ENCODE measurements at regions not wholly inside any gene's neighbourhood (a gene's known extent, or its start where the extent isn't known, plus 50 kb on each side); places are given as distances from the start of the nearest gene placed in this dataset.

DNA sequence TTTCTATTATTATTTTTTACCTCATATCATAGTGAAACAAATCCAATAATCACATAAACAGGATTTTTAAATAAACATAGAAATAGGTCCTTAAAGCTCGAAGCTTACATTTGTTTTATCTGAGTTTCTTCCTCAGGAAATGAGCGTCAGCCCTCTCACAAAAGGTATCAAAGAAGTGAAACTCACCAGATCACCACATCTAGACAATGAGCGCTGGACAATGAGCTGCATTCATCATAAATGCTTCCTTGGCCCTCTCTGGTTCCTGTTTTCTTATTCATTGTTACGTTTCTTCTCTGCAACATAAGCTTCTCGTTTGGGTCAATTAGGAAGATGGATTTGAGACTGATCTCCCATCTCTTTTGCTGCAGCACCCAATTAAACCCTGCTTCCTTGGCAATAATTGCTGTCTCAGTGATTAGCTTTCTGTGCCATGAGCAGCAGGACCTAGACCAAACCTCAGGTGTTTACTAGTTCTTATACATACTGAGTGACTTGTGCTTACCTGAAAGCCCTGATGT lies 649.9 kb upstream of the LUZP2 start:
- intact Hi-C loops (cut with DNase I, micrococcal nuclease) = no loop called here
- TF ChIP-seq, protein P1, sequence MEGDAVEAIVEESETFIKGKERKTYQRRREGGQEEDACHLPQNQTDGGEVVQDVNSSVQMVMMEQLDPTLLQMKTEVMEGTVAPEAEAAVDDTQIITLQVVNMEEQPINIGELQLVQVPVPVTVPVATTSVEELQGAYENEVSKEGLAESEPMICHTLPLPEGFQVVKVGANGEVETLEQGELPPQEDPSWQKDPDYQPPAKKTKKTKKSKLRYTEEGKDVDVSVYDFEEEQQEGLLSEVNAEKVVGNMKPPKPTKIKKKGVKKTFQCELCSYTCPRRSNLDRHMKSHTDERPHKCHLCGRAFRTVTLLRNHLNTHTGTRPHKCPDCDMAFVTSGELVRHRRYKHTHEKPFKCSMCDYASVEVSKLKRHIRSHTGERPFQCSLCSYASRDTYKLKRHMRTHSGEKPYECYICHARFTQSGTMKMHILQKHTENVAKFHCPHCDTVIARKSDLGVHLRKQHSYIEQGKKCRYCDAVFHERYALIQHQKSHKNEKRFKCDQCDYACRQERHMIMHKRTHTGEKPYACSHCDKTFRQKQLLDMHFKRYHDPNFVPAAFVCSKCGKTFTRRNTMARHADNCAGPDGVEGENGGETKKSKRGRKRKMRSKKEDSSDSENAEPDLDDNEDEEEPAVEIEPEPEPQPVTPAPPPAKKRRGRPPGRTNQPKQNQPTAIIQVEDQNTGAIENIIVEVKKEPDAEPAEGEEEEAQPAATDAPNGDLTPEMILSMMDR (IDR thresholded peaks at IDR 0.05) = no peak
- no peaks in the 10 kb centered on the region for H3K4me1 ChIP-seq (ENCODE audit: low read depth)
- DNase-seq = no peak
- ATAC-seq = no peak
- no peak overlapping the region for H3K4me3 ChIP-seq
- H3K9me3 ChIP-seq = no peaks in the 10 kb centered on the region
- H3K36me3 ChIP-seq (ENCODE audit: low read depth) = no peaks in the 10 kb centered on the region

DNA sequence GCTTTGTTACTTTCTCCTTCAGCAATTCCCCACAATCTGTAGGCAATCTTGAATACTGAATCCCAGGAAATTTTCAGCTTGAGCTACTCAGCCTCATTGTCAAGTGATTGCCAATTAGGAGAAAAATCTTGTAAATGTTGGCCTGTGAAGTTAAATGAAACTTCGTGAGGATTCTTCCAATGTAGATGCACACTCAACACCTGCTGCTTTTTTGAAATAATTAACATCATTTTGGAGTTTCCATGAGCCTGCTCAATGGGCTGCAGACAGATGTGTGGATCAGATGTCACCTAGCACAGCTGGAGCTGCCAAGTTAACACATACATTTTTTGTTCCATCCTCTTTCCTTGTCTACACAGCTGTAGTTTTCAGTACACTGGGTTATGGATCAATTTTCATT lies 645.6 kb upstream of the LUZP2 start:
- intact Hi-C loops (cut with DNase I, micrococcal nuclease) = no loop called here
- no peaks in the 10 kb centered on the region for H3K9me3 ChIP-seq
- H3K36me3 ChIP-seq (ENCODE audit: low read depth) = no peaks in the 10 kb centered on the region
- TF ChIP-seq, protein P1 (IDR thresholded peaks at IDR 0.05) = no peak
- DNase-seq = no peak
- no peak overlapping the region for H3K4me3 ChIP-seq
- no peak for ATAC-seq
- H3K4me1 ChIP-seq (ENCODE audit: low read depth) = no peaks in the 10 kb centered on the region

DNA sequence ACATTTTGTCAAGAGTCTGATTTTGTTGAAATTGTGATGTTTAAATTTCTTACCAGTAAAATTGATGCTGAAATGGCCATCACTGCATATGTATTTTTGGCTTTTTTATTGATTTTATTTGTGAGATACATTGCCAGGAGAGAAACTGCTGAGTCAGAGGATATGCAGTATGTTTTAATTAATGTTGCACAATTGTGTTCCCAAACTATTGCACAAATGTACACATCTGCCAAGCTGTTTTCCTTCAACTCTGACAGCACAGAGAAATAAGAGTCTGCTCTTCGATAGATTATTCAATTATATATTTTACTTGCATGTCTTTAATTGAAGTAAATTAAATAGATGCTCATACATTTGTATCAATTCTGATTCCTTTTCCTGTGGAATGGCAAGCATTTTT lies 640.2 kb upstream of the LUZP2 start:
- DNase-seq = no peak
- intact Hi-C loops (cut with DNase I, micrococcal nuclease) = no loop called here

DNA sequence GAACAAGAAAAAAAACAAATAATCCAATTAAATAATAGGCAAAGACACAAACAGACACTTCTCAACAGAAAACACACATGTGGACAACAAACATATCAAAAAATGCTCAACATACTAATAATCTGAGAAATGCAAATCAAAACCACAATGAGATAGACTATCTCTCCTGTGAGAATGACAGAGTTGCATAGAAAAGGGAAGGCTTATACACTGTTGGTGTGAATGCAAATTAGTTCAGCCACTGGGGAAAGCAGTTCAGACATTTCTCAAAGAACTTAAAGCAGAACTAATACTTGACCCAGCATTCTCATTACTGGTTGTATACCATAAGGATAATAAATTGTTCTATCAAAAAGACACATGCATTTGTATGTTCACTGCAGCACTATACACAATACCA lies 637.8 kb upstream of the LUZP2 start:
- TF ChIP-seq, protein P1 (IDR thresholded peaks at IDR 0.05) = no peak
- DNase-seq = no peak
- intact Hi-C loops (cut with DNase I, micrococcal nuclease) = no loop called here
- no peaks in the 10 kb centered on the region for H3K9me3 ChIP-seq
- H3K4me3 ChIP-seq = no peak overlapping the region
- no peak for ATAC-seq
- H3K4me1 ChIP-seq (ENCODE audit: low read depth) = no peaks in the 10 kb centered on the region
- no peaks in the 10 kb centered on the region for H3K36me3 ChIP-seq (ENCODE audit: low read depth)

More for the DNA sequence above, 640.2 kb upstream of the LUZP2 start:
- H3K4me3 ChIP-seq = no peak overlapping the region
- TF ChIP-seq, protein P1 (IDR thresholded peaks at IDR 0.05) = no peak
- H3K9me3 ChIP-seq = no peaks in the 10 kb centered on the region
- H3K4me1 ChIP-seq (ENCODE audit: low read depth) = no peaks in the 10 kb centered on the region
- H3K36me3 ChIP-seq (ENCODE audit: low read depth) = no peaks in the 10 kb centered on the region
- no peak for ATAC-seq

DNA sequence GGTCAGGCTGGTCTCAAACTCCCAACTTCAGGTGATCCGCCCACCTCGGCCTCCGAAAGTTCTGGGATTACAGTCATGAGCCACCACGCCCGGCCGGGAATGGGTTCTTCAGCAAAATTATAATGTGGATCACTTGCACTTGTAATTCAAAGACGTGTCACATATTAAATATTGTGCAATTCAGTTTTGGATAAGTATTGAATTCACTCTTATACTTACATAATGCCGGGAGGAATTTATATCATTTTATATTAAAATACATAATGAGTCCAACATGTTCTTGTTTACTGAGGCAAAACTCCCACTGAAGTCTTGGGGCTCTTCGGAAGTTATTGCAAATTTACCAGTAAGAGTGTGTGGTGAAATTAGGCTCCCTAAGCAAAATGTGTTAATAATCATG lies 635.2 kb upstream of the LUZP2 start:
- DNase-seq = no peak
- intact Hi-C loops (cut with DNase I, micrococcal nuclease) = no loop called here
- ATAC-seq = no peak
- TF ChIP-seq, protein P1 (IDR thresholded peaks at IDR 0.05) = no peak
- Histone ChIP-seq H3K4me3 (no peak overlapping the region), H3K9me3 (no peaks in the 10 kb centered on the region), H3K4me1 (ENCODE audit: low read depth) (no peaks in the 10 kb centered on the region), H3K36me3 (ENCODE audit: low read depth) (no peaks in the 10 kb centered on the region)
